Small intestine (tissue), 7 donors: ENCODE measurements at regions not wholly inside any gene's neighbourhood (a gene's known extent, or its start where the extent isn't known, plus 50 kb on each side); places are given as distances from the start of the nearest gene placed in this dataset.

ENCODE experiments used
- DNase-seq, 2 donors: peaks; one replicate each; pipeline versions ENCODE4 v3.0.0 to v3.0.0-alpha.2; 2013
- FAIRE-seq: peaks from 2 replicates; lab custom pipeline; 2012; peaks lifted over from hg19 to GRCh38; lab: Jason Lieb, UNC
- H3K27ac ChIP-seq, 3 donors: one replicate each; pipeline ENCODE4 v1.5.1; 2013; ENCODE audit warnings: low read length in 2 of 3, mild to moderate bottlenecking in 2 of 3, control low read depth in 1 of 3, inconsistent platforms in 1 of 3, low read depth in 1 of 3, moderate library complexity in 1 of 3
- H3K27me3 ChIP-seq, 3 donors: one replicate each; pipeline ENCODE4 v1.6.1; 2013; ENCODE audit warnings: low read length in 3 of 3, inconsistent platforms in 1 of 3; ENCODE audit not compliant: control insufficient read depth in 3 of 3, insufficient read depth in 3 of 3
- H3K36me3 ChIP-seq, 3 donors: one replicate each; pipeline ENCODE4 v1.6.1; 2013; ENCODE audit warnings: low read length in 3 of 3, inconsistent platforms in 1 of 3, low read depth in 1 of 3, mild to moderate bottlenecking in 1 of 3, moderate library complexity in 1 of 3; ENCODE audit not compliant: control insufficient read depth in 3 of 3, insufficient read depth in 2 of 3
- H3K4me1 ChIP-seq, 3 donors: one replicate each; pipeline ENCODE4 v1.6.1; 2013; ENCODE audit warnings: low read length in 2 of 3, inconsistent platforms in 1 of 3, low read depth in 1 of 3, mild to moderate bottlenecking in 1 of 3, moderate library complexity in 1 of 3; ENCODE audit not compliant: control insufficient read depth in 3 of 3, insufficient read depth in 2 of 3
- H3K4me3 ChIP-seq, 3 donors: one replicate each; pipeline ENCODE4 v1.5.1; 2013; ENCODE audit warnings: low read length in 3 of 3, control low read depth in 1 of 3, inconsistent platforms in 1 of 3, low read depth in 1 of 3, mild to moderate bottlenecking in 1 of 3, moderate library complexity in 1 of 3
- H3K9me3 ChIP-seq, 2 donors: one replicate each; pipeline ENCODE4 v1.6.1; 2013; ENCODE audit warnings: low read depth in 1 of 2, low read length in 1 of 2; ENCODE audit not compliant: control insufficient read depth in 2 of 2, insufficient read depth in 1 of 2
- WGBS, 3 donors: extraction: QIAGEN DNeasy Blood & Tissue Kit; methylation state at CpG; one replicate each; pipeline ENCODE4 v1.1.7; 2013; 5-methylcytosine and 5-hydroxymethylcytosine counted together
- donor health status: healthy with polysubstance abuse.
- donor health status: control.
- donor health status: control.
- donor health status: Bipolar disorder and iron deficiency.
- donor health status: healthy.

GRCh38 chr7:13155188-13155587 lies 467.8 kb downstream of the ARL4A start:
- no peaks in the 10 kb centered on the region for H3K27me3 ChIP-seq
- H3K36me3 ChIP-seq = no peaks in the 10 kb centered on the region
- WGBS, 3 donors = 16 to 34% (median 25%) methylated on average over 1 of the region's 1 CpG
- no peak for FAIRE-seq
- DNase-seq = no peak
- no peak overlapping the region for H3K4me3 ChIP-seq
- H3K4me1 ChIP-seq = no peaks in the 10 kb centered on the region
- H3K27ac ChIP-seq = no peak overlapping the region
- no peaks in the 10 kb centered on the region for H3K9me3 ChIP-seq

DNA sequence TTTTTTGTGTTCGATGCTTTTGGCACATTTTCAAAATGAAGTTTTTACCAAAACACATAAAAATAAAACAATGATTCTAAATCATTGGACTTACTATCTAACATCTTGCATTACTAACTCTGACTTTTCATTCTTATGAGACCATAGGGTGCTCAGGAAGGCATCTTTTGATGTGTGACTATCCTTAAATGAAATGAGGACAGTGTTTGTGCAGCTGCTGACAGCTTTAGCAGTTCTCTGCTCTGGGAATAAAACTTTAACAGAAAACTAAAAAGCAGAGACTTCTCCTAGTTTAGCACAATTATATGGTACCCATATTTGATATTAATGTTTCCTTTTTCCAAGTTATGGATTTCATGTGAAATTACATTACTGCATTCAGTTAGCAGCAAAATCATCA lies 471.6 kb downstream of the ARL4A start:
- DNase-seq (no peak), FAIRE-seq (no peak)
- no peak overlapping the region for H3K4me3 ChIP-seq
- no peaks in the 10 kb centered on the region for H3K9me3 ChIP-seq
- no peak overlapping the region for H3K27ac ChIP-seq
- H3K27me3 ChIP-seq = no peaks in the 10 kb centered on the region
- no peaks in the 10 kb centered on the region for H3K36me3 ChIP-seq
- 51 to 75% (median 73%) methylated on average over 1 of the region's 1 CpG for WGBS, 3 donors
- H3K4me1 ChIP-seq = no peaks in the 10 kb centered on the region

DNA sequence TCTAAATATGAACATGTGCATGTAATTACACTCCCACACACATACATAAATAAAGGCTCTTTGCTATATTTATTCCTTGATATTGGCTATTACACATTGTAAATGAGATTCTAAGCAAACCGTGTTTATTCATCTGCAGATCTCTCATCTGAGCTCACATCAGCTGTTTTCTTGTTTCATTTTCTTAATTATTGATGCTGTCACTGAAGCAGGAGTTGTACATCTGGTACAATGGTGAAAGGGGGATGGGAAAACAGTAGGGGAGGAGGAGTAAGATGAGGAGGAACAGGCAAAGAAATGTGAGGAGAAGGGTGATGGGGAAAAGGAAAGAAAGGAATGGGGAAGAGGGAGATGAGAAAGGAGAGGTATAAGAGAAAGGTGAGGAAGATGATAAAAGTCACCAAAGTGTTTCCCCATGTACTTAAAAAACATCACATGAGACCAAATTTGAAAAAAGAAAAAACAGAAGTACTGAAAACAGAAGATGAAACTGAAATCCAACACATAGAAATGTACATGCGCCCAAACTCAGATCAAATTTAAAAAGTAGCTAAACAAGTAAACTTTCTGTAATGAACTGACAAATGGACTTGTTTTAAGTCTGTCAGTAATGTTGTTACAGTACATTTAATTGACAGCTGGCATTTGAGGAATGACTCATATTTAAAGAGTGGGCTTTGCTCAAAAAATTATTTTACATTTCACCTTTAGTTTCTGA lies 472.2 kb downstream of the ARL4A start:
- 48 to 65% (median 53%) methylated on average over 2 of the region's 2 CpGs for WGBS, 3 donors
- no peak overlapping the region for H3K4me3 ChIP-seq
- no peaks in the 10 kb centered on the region for H3K4me1 ChIP-seq
- no peak for FAIRE-seq
- no peaks in the 10 kb centered on the region for H3K9me3 ChIP-seq
- no peak overlapping the region for H3K27ac ChIP-seq
- no peaks in the 10 kb centered on the region for H3K36me3 ChIP-seq
- H3K27me3 ChIP-seq = no peaks in the 10 kb centered on the region
- no peak for DNase-seq

DNA sequence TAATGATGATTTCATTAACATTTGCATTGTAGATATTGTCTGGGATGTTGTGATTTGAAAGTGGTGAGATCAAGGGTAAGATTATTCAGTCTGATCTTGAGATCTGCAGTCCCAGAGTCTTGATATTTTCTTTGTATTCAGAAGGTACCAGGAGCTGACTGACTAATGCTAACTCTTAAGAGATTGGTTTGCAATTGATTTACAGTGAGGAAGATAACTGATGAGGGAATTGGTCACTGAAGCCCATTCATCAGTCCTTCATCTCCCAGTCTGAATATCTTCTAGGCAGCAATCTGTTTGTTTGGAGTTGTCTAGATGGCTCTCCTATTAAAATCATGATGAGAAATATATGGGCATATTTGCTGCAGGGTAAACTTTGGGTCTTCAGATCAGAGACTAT lies 473.7 kb downstream of the ARL4A start:
- H3K36me3 ChIP-seq = no peaks in the 10 kb centered on the region
- FAIRE-seq = no peak

GRCh38 chr7:13165854-13166253 lies 478.4 kb downstream of the ARL4A start:
- DNase-seq (no peak), FAIRE-seq (no peak)
- Histone ChIP-seq H3K27me3 (no peaks in the 10 kb centered on the region), H3K36me3 (no peaks in the 10 kb centered on the region), H3K4me3 (no peak overlapping the region), H3K9me3 (peaks cover 0 to 7% of the 10 kb centered on the region in 2 donors), H3K27ac (no peak overlapping the region), H3K4me1 (no peaks in the 10 kb centered on the region)
- 80 to 96% (median 93%) methylated on average over 4 of the region's 4 CpGs for WGBS, 3 donors

More for the DNA sequence above, 473.7 kb downstream of the ARL4A start:
- H3K27me3 ChIP-seq = no peaks in the 10 kb centered on the region
- no peaks in the 10 kb centered on the region for H3K9me3 ChIP-seq
- no peak overlapping the region for H3K27ac ChIP-seq
- H3K4me3 ChIP-seq = no peak overlapping the region
- H3K4me1 ChIP-seq = no peaks in the 10 kb centered on the region
- no peak for DNase-seq

DNA sequence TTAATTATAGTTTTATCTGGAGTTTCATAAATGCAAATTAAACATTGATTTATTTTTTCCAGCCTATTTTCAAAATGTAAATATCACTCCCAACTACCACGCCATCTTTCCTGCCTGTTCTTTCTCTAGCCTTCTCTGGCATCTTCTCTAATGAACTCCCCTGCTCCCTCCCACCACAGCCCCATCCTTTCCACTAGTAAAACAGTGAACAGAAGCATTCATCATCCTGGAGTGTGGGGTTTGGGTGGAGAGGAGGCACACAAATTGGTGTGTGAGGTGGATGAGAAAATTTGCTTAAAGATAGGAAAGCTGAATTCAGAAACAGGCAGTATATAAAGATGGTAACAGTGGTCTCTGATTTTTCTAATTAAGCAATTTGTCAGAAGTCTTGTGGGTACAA lies 479.4 kb downstream of the ARL4A start:
- Histone ChIP-seq H3K27ac (no peak overlapping the region), H3K4me1 (no peaks in the 10 kb centered on the region), H3K36me3 (no peaks in the 10 kb centered on the region), H3K9me3 (peaks cover 0 to 7% of the 10 kb centered on the region in 2 donors), H3K4me3 (no peak overlapping the region), H3K27me3 (no peaks in the 10 kb centered on the region)
- no peak for DNase-seq
- 77 to 83% (median 79%) methylated on average over 1 of the region's 1 CpG for WGBS, 3 donors
- FAIRE-seq = no peak

DNA sequence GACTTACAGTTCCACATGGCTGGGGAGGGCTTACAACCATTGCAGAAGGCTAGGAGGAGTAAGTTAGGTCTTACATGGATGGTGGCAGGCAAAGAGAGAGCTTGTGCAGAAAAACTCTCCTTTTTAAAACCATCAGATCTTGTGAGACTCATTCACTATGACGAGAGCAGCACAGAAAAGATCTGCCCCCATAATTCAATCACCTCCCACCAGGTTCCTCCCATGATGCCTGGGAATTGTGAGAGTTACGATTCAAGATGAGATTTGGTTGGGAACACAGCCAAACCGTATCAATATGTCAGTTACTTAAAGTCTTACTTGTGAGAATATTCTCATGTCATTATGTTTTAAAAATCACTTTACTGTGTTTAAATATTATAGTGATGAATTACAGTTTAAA lies 481.9 kb downstream of the ARL4A start:
- no peak overlapping the region for H3K27ac ChIP-seq
- no peak overlapping the region for H3K4me3 ChIP-seq
- peaks cover 0 to under 1% (median 0%) of the 10 kb centered on the region in 3 donors for H3K4me1 ChIP-seq
- peaks cover 0 to 7% of the 10 kb centered on the region in 2 donors for H3K9me3 ChIP-seq
- 70 to 89% (median 84%) methylated on average over 3 of the region's 3 CpGs for WGBS, 3 donors
- H3K36me3 ChIP-seq = no peaks in the 10 kb centered on the region
- DNase-seq (no peak), FAIRE-seq (no peak)
- no peaks in the 10 kb centered on the region for H3K27me3 ChIP-seq

GRCh38 chr7:13174991-13175390 lies 487.6 kb downstream of the ARL4A start:
- no peaks in the 10 kb centered on the region for H3K9me3 ChIP-seq
- peaks cover 0 to 7% (median 0%) of the 10 kb centered on the region in 3 donors for H3K4me1 ChIP-seq
- H3K27me3 ChIP-seq = no peaks in the 10 kb centered on the region
- DNase-seq (peak; percentile 33 to 66), FAIRE-seq (no peak)
- H3K4me3 ChIP-seq = no peak overlapping the region
- no peaks in the 10 kb centered on the region for H3K36me3 ChIP-seq
- WGBS, 3 donors = 6 to 49% (median 16%) methylated on average over 1 of the region's 1 CpG
- H3K27ac ChIP-seq = peak overlapping the region in 1 of 3 donors; percentile 46
